ENCODE measurements at regions not wholly inside any gene's neighbourhood (a gene's known extent, or its start where the extent isn't known, plus 50 kb on each side); places are given as distances from the start of the nearest gene placed in this dataset.
"Not testable (repeated sequence)": the region's sequence is repeated elsewhere in the genome, so short reads cannot be mapped to it uniquely, and the experiment has no call there.

DNA sequence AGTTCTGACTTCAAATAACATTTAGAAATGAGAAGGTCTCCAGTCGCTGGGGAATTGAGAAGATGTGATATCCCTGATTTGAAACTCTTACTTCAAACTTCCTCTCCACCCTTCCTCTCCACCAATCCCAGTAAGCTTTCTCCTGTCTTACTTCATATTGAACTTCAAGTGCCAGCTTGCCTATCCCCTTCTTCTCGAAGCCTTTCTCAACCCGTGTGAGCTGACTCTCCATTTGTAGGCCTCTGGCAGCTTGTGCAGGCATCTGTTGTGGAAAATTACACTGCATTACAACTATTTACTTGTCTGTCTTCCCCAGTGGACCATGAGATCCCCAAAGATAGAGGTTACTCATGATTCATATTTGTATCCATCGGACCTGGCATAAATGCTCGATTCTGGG is 280.8 kb upstream of the CDH5 start:
- no peak for DNase-seq

- DNase-seq: not testable (repeated sequence)
Observed at GRCh38 chr16:66084731-66085130, 281.8 kb upstream of the CDH5 start.

GRCh38 chr16:66084306-66084705 is 282.2 kb upstream of the CDH5 start:
- no peak for DNase-seq

DNA sequence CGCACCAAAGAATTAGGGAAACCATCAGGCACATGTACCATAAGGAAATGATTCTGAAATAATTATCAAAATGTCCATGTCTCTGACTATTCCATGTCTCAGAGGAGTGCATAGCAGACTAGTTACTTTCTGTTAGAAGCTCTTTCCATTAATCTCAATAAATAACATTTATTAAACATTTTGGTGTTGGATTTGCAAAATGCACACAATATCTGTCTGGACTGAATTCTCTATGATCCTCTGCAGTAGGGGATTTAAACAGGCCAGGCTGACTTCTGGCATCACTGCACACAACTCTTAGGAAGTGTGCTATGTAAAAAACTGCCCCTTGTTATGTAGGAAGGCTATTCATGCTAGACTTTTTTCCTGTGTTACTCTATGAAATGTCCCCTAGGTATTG is 283.3 kb upstream of the CDH5 start:
- no peak for DNase-seq

GRCh38 chr16:66082424-66082823 is 284.1 kb upstream of the CDH5 start:
- no peak for DNase-seq

GRCh38 chr16:66081775-66082366 is 284.6 kb upstream of the CDH5 start:
- DNase-seq: no peak

DNA sequence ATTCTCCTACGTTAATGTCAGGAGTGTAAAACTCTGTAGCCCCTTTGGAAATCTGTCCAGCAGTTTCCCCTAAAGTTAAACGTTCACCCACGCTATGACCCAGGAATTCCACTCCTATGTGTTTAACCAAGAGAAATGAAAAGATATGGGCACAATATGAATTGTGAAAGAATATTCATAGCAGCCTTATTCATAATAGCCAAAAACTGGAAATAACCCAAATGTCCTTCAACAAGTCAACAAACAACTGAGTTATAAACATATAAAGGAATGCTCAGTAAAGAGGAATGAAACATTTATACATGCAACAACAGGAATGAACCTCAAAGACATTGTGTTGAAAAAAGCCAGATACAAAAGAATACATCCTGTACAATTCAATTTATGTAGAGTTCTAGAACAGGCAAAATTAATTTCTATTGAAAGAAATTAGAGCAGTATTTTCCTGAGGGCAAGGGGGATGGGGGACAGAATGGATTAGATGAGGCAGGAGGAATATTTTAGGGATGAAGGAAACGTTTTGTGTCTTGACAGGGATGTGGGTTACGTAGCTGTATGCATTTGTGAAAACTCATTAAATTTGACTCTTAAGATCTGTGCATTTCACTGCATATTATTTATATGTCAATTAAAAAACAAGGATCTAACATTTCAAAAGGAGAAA is 286.7 kb upstream of the CDH5 start:
- DNase-seq: no peak

DNA sequence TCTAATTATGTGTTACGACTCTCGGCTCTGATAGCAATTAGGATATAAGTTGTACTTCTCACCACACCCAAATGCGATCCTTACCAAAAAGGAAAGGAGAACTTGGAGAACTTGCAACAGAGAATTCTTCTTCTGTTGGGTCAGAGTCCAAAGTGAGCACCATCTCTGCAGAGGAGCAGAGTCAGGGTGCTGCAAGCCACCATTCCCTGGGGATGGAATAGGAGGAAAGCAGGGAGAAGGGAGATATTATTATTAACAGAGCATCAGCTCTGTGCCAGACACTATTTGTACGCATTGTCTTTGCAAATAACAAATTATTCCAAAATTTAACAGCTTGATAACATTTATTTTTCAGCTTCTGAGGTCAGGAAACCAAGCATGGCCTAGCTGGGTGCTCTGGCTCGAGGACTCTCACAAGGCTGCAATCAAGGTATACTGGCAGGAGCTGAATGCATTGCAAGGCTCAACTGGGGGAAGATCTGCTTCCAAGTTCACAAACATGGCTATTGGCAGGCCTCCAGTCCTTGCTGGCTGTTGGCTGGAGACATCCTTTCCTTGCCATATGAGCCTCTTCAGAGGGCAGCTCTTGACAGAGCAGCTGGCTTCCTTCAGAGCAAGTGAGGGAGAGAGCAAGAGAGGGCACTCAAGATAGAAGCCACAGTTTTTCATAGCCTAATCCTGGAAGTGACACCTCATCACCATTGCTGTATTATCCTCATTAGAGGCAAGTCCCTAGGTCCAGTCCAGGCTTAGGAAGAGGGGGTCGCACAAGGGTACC is 296.2 kb upstream of the CDH5 start:
- DNase-seq: no peak

GRCh38 chr16:66069587-66069986 is 296.9 kb upstream of the CDH5 start:
- no peak for DNase-seq

GRCh38 chr16:66066404-66066803 is 300.1 kb upstream of the CDH5 start:
- DNase-seq: no peak

- DNase-seq: no peak
Observed at GRCh38 chr16:66065925-66066324, 300.6 kb upstream of the CDH5 start.

GRCh38 chr16:66064801-66065530 is 301.5 kb upstream of the CDH5 start:
- DNase-seq: no peak

- no peak for DNase-seq
Observed at GRCh38 chr16:66058832-66059231, 307.7 kb upstream of the CDH5 start.

DNA sequence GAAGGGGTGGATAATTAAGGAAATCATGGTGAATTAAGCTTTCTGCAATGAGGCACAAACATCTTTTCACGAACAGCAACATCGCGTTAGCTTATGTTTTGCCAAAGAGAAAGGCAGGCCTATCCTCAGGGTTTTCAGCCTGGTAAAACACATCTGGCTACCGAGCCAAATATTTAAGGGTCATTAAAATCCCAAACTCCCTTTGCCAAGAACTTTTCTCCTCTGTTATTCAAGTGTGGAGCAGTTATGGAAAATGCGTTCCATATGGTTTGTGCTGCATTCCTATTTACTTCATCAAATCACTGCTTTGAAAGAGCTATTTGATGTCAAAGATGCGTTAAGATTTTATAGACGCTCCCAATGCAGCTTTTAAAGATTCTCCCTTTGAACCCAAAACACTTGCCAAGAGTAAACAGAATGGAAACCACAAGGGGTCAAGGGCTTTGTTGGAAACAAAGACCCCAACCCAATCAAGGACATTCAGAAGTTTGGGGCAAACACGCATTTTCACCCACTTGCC is 308.3 kb upstream of the CDH5 start:
- no peak for DNase-seq

DNA sequence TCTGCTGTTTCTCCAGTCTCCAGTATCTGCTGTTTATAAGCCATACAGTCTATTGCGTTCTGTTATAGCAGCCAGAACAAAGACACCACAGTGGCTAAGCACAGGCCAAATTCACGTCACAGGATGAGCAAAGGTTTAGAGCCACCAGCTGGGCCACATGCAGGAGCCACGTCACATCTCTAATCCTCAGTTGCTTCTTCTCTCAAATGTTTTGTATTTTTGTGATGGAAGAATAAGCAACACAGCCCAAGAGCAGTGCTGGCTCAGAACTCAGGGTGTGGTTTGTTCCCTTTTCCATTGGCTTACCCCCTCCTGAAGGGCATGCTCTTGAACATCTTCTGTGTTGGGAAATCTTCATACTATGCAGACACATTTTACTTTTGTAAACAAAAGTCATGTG is 309.4 kb upstream of the CDH5 start:
- no peak for DNase-seq

DNA sequence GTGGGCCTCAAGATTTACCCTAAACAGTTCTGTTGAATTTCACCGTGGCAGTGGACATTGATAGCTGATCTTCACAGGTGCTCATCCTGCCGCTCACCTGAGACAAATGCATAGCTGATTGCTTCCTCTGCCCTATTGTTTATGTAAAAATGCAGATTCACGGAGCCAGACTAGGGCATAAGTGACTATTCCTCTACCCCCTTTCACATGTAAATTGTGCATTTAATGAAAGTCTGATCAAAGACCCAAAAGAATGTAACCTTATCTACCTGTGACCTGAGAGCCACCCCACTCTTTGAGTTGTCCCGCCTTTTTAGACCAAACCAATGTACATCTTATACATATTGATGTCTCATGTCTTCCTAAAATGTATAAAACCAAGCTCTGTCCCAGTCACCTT is 312.4 kb upstream of the CDH5 start:
- DNase-seq: no peak

GRCh38 chr16:66052745-66053144 is 313.7 kb upstream of the CDH5 start:
- no peak for DNase-seq

DNA sequence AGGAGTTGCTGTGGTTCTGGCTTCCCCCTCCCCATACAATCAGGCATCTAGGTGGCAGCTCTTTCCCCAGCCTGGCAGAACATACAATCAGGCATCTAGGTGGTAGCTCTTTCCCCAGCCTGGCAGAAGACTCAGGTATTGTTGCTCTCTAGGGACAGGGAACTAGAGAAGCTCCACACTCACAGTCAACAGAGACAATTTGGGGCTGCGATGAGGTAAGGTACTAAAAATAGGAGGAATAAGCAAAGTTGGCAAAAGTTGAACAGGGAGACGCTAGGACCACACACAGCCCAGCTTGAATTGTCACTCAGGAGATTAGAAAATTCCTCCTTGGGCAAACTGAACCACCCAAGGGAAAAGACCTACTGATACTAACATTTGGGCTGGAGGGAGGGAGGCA is 315.5 kb upstream of the CDH5 start:
- no peak for DNase-seq

GRCh38 chr16:66049865-66050264 is 316.6 kb upstream of the CDH5 start:
- no peak for DNase-seq

- no peak for DNase-seq
Observed at GRCh38 chr16:66045626-66046025, 320.9 kb upstream of the CDH5 start.

DNA sequence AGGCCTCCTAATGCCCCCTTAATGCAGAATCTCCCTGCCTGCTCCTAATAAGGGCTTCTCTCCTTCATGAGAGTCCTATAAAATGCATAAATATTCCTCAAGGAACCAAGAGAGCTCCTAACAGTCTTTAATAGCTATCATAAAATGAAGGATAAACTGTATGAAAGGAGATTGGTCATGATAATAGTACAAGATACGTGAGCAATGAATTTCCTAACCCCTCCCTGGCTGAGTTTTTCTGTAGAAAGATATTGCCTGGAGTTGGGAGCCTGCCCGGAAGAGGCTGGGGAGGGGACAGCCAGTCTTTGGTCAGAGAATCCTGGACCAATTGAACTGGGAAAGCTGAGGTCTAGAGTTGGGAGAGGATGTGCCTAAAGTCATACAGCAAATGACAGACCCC is 321.9 kb upstream of the CDH5 start:
- no peak for DNase-seq

DNA sequence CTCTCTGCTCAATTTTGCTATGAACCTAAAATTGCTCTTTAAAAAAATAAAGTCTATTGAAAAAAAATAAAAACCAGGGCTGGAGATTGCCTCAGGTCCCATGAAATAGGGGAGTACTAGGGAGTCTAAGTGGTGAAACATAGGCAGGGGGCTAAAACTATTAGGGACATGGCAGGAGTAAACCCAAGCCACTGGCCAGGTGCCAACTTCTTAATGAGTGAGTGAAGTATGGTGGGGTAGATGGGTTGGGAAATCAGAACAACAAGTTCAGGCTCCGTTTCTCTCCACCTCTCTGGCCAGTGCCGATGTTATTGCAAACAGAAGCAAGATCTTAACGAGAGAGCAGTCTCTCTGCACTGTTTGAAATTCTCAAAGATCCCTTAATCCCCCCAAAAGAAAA is 322.4 kb upstream of the CDH5 start:
- DNase-seq: no peak

DNA sequence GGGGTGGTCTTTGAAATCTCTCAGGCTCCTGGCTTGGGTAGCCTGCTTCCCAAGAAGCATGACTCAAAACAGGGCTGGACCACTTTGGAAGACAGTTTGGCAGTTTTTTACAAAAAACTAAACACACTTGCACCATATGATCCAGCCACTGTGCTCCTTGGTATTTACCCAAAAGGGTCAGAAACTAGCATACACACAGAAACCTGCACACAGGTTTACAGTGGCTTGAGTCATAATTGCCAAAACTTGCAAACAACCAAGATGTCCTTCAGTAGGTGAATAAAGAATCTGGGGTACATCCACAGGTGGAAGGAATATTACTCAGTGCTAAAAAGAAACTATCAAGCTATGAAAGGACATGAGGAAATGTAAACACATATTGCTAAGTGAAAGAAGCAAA is 323.2 kb upstream of the CDH5 start:
- DNase-seq: no peak
